Prostate gland (tissue), 2 donors: ENCODE measurements at regions not wholly inside any gene's neighbourhood (a gene's known extent, or its start where the extent isn't known, plus 50 kb on each side); places are given as distances from the start of the nearest gene placed in this dataset.
"Not testable (repeated sequence)": the region's sequence is repeated elsewhere in the genome, so short reads cannot be mapped to it uniquely, and the experiment has no call there.

Experiments
- DNase-seq: peaks from one replicate; pipeline ENCODE4 v3.0.0-alpha.2; 2019; ENCODE audit warnings: low spot score
- H3K27ac ChIP-seq, 2 donors: fragments of 200-600 bp; sonication (generic); 2 replicates each; pipeline ENCODE4 v1.5.1; 2017 to 2019
- H3K27me3 ChIP-seq: fragments of 200-600 bp; sonication (generic); replicated peaks from 2 replicates; pipeline ENCODE4 v1.5.1; 2019; ENCODE audit not compliant: insufficient read depth
- H3K36me3 ChIP-seq, 2 donors: fragments of 200-600 bp; sonication (generic); 1 replicate in 1 of 2; 2 replicates in 1 of 2; pipeline versions ENCODE4 v1.5.1 to v1.8.1; 2017 to 2019
- H3K4me1 ChIP-seq: fragments of 200-600 bp; sonication (generic); replicated peaks from 2 replicates; pipeline ENCODE4 v1.5.1; 2019
- H3K4me3 ChIP-seq, 2 donors: fragments of 200-600 bp; sonication (generic); 2 replicates each; pipeline ENCODE4 v1.5.1; 2017 to 2019
- H3K9me3 ChIP-seq: fragments of 200-600 bp; sonication (generic); 2 replicates; pipeline ENCODE4 v1.5.1; 2017
- CTCF ChIP-seq, 4 experiments: fragments of 200-600 bp in 2 of 4; fragments of 450-650 bp in 2 of 4; sonication (generic) in 2 of 4; IDR thresholded peaks; 1 replicate in 3 of 4; 2 replicates in 1 of 4; pipeline ENCODE4 v1.5.1; 2016 to 2019; ENCODE audit warnings: antibody characterized with exemption in 4 of 4, mild to moderate bottlenecking in 2 of 4, moderate library complexity in 2 of 4
- POLR2A ChIP-seq: fragments of 450-650 bp; IDR thresholded peaks from one replicate; pipeline ENCODE4 v1.6.1; 2016; ENCODE audit warnings: antibody characterized with exemption, mild to moderate bottlenecking
- POLR2AphosphoS5 ChIP-seq: sonication (generic); formaldehyde crosslinking; IDR thresholded peaks from one replicate; pipeline ENCODE4 v1.6.1; 2017; ENCODE audit warnings: antibody characterized with exemption
- WGBS: methylation state at CpG from one replicate; pipeline ENCODE4 v1.1.5; 2018; 5-methylcytosine and 5-hydroxymethylcytosine counted together
- intact Hi-C: fragments of 100-400 bp; cut with DNase I; formaldehyde crosslinking; loops from one replicate; pipeline ENCODE4 v1.14.2; 2022

DNA sequence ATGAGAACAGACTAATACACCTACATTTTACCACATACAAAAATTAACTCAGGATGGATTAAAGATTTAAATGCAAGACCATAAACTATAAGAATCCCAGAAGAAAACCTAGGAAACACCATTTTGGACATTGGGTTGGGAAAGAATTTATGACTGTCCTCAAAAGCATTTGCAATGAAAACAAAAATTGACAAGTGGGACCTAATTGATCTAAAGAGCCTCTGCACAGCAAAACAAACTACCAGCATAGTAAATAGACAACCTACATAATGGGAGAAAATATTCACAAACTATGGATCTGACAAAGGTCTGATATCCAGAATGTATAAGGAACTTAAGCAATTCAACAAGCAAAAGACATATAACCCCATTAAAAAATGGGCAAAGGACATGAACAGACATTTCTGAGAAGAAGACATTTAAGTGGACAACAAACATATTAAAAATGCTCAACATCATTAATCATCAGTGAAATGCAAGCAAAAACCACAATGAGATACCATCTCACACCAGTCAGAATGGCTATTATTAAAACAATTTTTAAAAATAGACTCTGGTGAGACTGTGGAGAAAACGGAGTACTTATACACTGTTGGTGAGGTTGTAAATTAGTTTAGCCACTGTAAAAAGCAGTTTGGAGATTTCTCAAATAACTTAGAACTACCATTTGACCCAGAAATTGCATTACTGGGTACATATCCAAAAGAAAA, 221.7 kb upstream of the DIPK2B start:
- WGBS, result 40% methylated on average over 1 of the region's 1 CpG
- DNase-seq, result no peak
- H3K4me1 ChIP-seq, result no peaks in the 10 kb centered on the region
- H3K9me3 ChIP-seq, result no peaks in the 10 kb centered on the region
- no peaks in the 10 kb centered on the region for H3K36me3 ChIP-seq
- H3K27ac ChIP-seq, result no peak overlapping the region
- intact Hi-C loops, result no loop called here
- TF ChIP-seq POLR2A, result no peak
- TF ChIP-seq CTCF (IDR thresholded peaks at IDR 0.05), result no peak
- TF ChIP-seq POLR2AphosphoS5, result no peak
- H3K4me3 ChIP-seq, result no peak overlapping the region
- H3K27me3 ChIP-seq, result no peaks in the 10 kb centered on the region

DNA sequence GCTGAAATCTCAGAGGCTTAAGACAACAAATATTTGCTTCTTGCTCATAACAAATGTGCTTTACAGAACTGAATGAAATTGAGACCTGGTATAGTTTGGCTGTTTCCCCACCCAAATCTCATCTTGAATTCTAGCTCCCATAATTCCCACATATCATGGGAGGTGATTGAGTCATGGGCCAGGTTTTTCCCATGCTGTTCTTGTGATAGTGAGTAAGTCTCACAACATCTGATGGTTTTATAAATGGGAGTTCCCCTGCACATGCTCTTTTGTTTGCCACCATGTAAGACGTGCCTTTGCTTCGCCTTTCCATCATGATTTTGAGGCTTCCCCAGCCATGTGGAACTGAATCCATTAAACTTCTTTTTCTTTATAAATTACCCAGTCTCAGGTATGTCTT, 221.1 kb upstream of the DIPK2B start:
- DNase-seq, result no peak
- no peaks in the 10 kb centered on the region for H3K9me3 ChIP-seq
- no peak overlapping the region for H3K27ac ChIP-seq
- TF ChIP-seq POLR2A, result no peak
- TF ChIP-seq CTCF (IDR thresholded peaks at IDR 0.05), result no peak
- no peak for TF ChIP-seq POLR2AphosphoS5
- WGBS, result 94% methylated on average over 2 of the region's 2 CpGs
- no peaks in the 10 kb centered on the region for H3K4me1 ChIP-seq
- H3K4me3 ChIP-seq, result no peak overlapping the region
- H3K36me3 ChIP-seq, result no peaks in the 10 kb centered on the region
- H3K27me3 ChIP-seq, result no peaks in the 10 kb centered on the region
- intact Hi-C loops, result no loop called here

DNA sequence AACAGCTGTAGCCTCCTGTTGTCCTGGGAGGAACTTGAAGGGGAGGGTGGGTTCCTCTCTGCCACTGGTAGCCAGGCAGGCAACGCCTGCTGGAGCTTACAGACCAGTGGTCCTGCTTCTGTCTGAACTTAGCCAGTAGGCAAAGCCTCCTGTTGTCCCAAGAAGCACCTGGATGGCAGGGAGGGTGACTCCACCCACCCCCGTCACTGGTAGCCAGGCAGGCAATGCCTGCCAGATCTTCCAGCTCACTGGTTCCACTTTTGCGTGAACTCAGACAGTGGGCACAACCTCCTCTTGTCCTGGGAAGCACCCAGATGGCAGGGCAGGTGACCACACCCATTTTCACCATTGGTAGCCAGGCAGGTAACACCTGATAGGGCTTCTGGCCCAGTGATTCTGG, 203.5 kb upstream of the DIPK2B start:
- no peak for DNase-seq
- 100% methylated on average over 1 of the region's 3 CpGs for WGBS
- Histone ChIP-seq H3K36me3 (no peaks in the 10 kb centered on the region), H3K27ac (no peak overlapping the region), H3K27me3 (no peaks in the 10 kb centered on the region), H3K4me3 (no peak overlapping the region), H3K4me1 (no peaks in the 10 kb centered on the region), H3K9me3 (no peaks in the 10 kb centered on the region)
- TF ChIP-seq POLR2A (no peak), CTCF (IDR thresholded peaks at IDR 0.05) (no peak), POLR2AphosphoS5 (no peak)
- intact Hi-C loops, result no loop called here

- intact Hi-C loops, result no loop called here
- no peak for DNase-seq
- TF ChIP-seq POLR2A (no peak), CTCF (IDR thresholded peaks at IDR 0.05) (no peak), POLR2AphosphoS5 (no peak)
- H3K4me3 ChIP-seq, result no peak overlapping the region
- 79% methylated on average over 2 of the region's 2 CpGs for WGBS
- H3K27ac ChIP-seq, result no peak overlapping the region
- no peaks in the 10 kb centered on the region for H3K27me3 ChIP-seq
- no peaks in the 10 kb centered on the region for H3K4me1 ChIP-seq
- no peaks in the 10 kb centered on the region for H3K9me3 ChIP-seq
- H3K36me3 ChIP-seq, result no peaks in the 10 kb centered on the region
These were observed 201.2 kb upstream of the DIPK2B start for GRCh38 chrX:45401923-45402322.

GRCh38 chrX:45400951-45401725, 200.5 kb upstream of the DIPK2B start:
- H3K4me3 ChIP-seq, H3K9me3 ChIP-seq, H3K27me3 ChIP-seq, H3K4me1 ChIP-seq, DNase-seq, H3K36me3 ChIP-seq, intact Hi-C loops, H3K27ac ChIP-seq: not testable (repeated sequence)
- WGBS, result 61% methylated on average over 8 of the region's 8 CpGs
